H1 (cell line): ENCODE measurements at regions not wholly inside any gene's neighbourhood (a gene's known extent, or its start where the extent isn't known, plus 50 kb on each side); places are given as distances from the start of the nearest gene placed in this dataset.

Source experiments
- CTCF ChIA-PET: fragments of 300-600 bp; sonication (Branson Sonifier 250); formaldehyde crosslinking; loops from one replicate; lab custom pipeline; 2021; ENCODE audit not compliant: partially characterized antibody; lab: Charles Lee
- POLR2A ChIA-PET: fragments of 300-600 bp; sonication (Branson Sonifier 250); formaldehyde crosslinking; loops from one replicate; lab custom pipeline; 2021; ENCODE audit warnings: inconsistent platforms; ENCODE audit not compliant: partially characterized antibody; lab: Charles Lee
- DNase-seq, 2 experiments: peaks; one replicate each; pipeline versions ENCODE4 v3.0.0 to v3.0.0-alpha.2; 2010 to 2022; ENCODE audit warnings: low spot score in 2 of 2, low read depth in 1 of 2, mixed read lengths in 1 of 2
- FAIRE-seq: peaks from 2 replicates; lab custom pipeline; 2011; peaks lifted over from hg19 to GRCh38; lab: Jason Lieb, UNC
- H2AFZ ChIP-seq: 2 replicates; pipeline ENCODE4 v1.8.1; 2012; ENCODE audit warnings: low read length, inconsistent platforms
- H2AK5ac ChIP-seq: 2 replicates; pipeline ENCODE4 v1.6.1; 2013; ENCODE audit warnings: low read depth, low read length
- H2BK120ac ChIP-seq: replicated peaks from 2 replicates; pipeline ENCODE3; 2013; ENCODE audit warnings: low read depth, low read length, inconsistent platforms
- H2BK12ac ChIP-seq: 2 replicates; pipeline ENCODE4 v1.6.1; 2013; ENCODE audit warnings: low read depth, low read length
- H2BK15ac ChIP-seq: 2 replicates; pipeline ENCODE4 v1.6.1; 2013; ENCODE audit warnings: low read length
- H2BK20ac ChIP-seq: 2 replicates; pipeline ENCODE4 v1.6.1; 2013; ENCODE audit warnings: low read length
- H2BK5ac ChIP-seq: 2 replicates; pipeline ENCODE4 v1.6.1; 2013; ENCODE audit warnings: low read depth, low read length
- H3K14ac ChIP-seq: 2 replicates; pipeline ENCODE4 v1.6.1; 2013; ENCODE audit warnings: inconsistent platforms; ENCODE audit not compliant: insufficient read length
- H3K18ac ChIP-seq: 2 replicates; pipeline ENCODE4 v1.6.1; 2013; ENCODE audit warnings: low read length; ENCODE audit errors: extremely low read depth
- H3K23ac ChIP-seq: 2 replicates; pipeline ENCODE4 v1.6.1; 2013; ENCODE audit warnings: inconsistent platforms; ENCODE audit not compliant: insufficient read length
- H3K23me2 ChIP-seq: 2 replicates; pipeline ENCODE4 v1.6.1; 2013; ENCODE audit warnings: low read depth, low read length
- H3K27ac ChIP-seq: 2 replicates; pipeline ENCODE4 v1.6.1; 2011; ENCODE audit warnings: low read depth, low read length, inconsistent platforms
- H3K27me3 ChIP-seq, 4 experiments: replicated peaks in 1 of 4; 1 replicate in 1 of 4; 2 replicates in 3 of 4; pipeline versions ENCODE4 v1.6.1 to v1.8.1; 2011 to 2013; ENCODE audit warnings: low read length in 3 of 4, mild to moderate bottlenecking in 3 of 4, inconsistent platforms in 2 of 4, mixed read lengths in 2 of 4, moderate library complexity in 1 of 4; ENCODE audit not compliant: control insufficient read depth in 3 of 4, insufficient read depth in 3 of 4; ENCODE audit errors: extremely low read depth in 1 of 4
- H3K36me3 ChIP-seq, 4 experiments: 2 replicates each; pipeline versions ENCODE4 v1.6.1 to v1.8.1; 2011 to 2013; ENCODE audit warnings: mild to moderate bottlenecking in 4 of 4, low read length in 3 of 4, moderate library complexity in 2 of 4, control low read depth in 1 of 4, inconsistent platforms in 1 of 4; ENCODE audit not compliant: insufficient read depth in 4 of 4, control insufficient read depth in 2 of 4
- H3K4ac ChIP-seq: replicated peaks from 2 replicates; pipeline ENCODE3; 2013; ENCODE audit warnings: low read length, low read depth, mixed read lengths, inconsistent platforms; ENCODE audit not compliant: insufficient read length
- H3K4me1 ChIP-seq, 4 experiments: replicated peaks in 1 of 4; 1 replicate in 1 of 4; 2 replicates in 3 of 4; pipeline versions ENCODE4 v1.6.1 to v1.8.1; 2011 to 2013; ENCODE audit warnings: low read length in 3 of 4, inconsistent platforms in 2 of 4, mixed read lengths in 1 of 4; ENCODE audit not compliant: insufficient read depth in 4 of 4, control insufficient read depth in 3 of 4
- H3K4me2 ChIP-seq, 2 experiments: 2 replicates each; pipeline versions ENCODE4 v1.6.1 to v1.8.1; 2011 to 2013; ENCODE audit warnings: low read depth in 2 of 2, low read length in 2 of 2, control low read depth in 1 of 2, inconsistent platforms in 1 of 2, mild to moderate bottlenecking in 1 of 2; ENCODE audit not compliant: insufficient read depth in 1 of 2
- H3K4me3 ChIP-seq, 4 experiments: fragments of 200-600, 300-600 bp in 1 of 4; sonication (generic), shearing (Covaris generic), sonication (Bioruptor Twin) in 1 of 4; 2 replicates each; pipeline versions ENCODE4 v1.5.1 to v1.8.1; 2011 to 2016; ENCODE audit warnings: low read length in 4 of 4, low read depth in 3 of 4, control low read depth in 2 of 4, inconsistent platforms in 2 of 4, mild to moderate bottlenecking in 2 of 4, mixed read lengths in 1 of 4, moderate library complexity in 1 of 4; ENCODE audit not compliant: insufficient read depth in 2 of 4; ENCODE audit errors: extremely low read depth in 1 of 4
- H3K56ac ChIP-seq: replicated peaks from 2 replicates; pipeline ENCODE3; 2013; ENCODE audit warnings: low read depth, mild to moderate bottlenecking, mixed read lengths, low read length, inconsistent platforms; ENCODE audit not compliant: insufficient read length
- H3K79me1 ChIP-seq: 2 replicates; pipeline ENCODE4 v1.6.1; 2013; ENCODE audit warnings: low read depth, low read length, control low read depth
- H3K79me2 ChIP-seq, 2 experiments: 2 replicates each; pipeline versions ENCODE4 v1.6.1 to v1.8.1; 2012 to 2013; ENCODE audit warnings: low read length in 2 of 2, mild to moderate bottlenecking in 2 of 2, inconsistent platforms in 1 of 2; ENCODE audit not compliant: insufficient read depth in 2 of 2, control insufficient read depth in 1 of 2
- H3K9ac ChIP-seq, 4 experiments: replicated peaks in 1 of 4; 1 replicate in 1 of 4; 2 replicates in 3 of 4; pipeline versions ENCODE4 v1.6.1 to v1.8.1; 2011 to 2013; ENCODE audit warnings: low read depth in 3 of 4, low read length in 3 of 4, control low read depth in 2 of 4, mild to moderate bottlenecking in 2 of 4, moderate library complexity in 2 of 4, inconsistent platforms in 1 of 4; ENCODE audit errors: extremely low read depth in 1 of 4
- H3K9me3 ChIP-seq, 2 experiments: 2 replicates each; pipeline versions ENCODE4 v1.6.1 to v1.8.1; 2012 to 2013; ENCODE audit warnings: mild to moderate bottlenecking in 2 of 2, moderate library complexity in 2 of 2, control low read depth in 1 of 2, inconsistent platforms in 1 of 2, low read depth in 1 of 2, low read length in 1 of 2, mixed read lengths in 1 of 2; ENCODE audit not compliant: insufficient read depth in 2 of 2
- H4K20me1 ChIP-seq, 2 experiments: replicated peaks in 1 of 2; 2 replicates each; pipeline versions ENCODE3 to v1.8.1; 2011 to 2013; ENCODE audit warnings: inconsistent platforms in 2 of 2, low read length in 2 of 2, mild to moderate bottlenecking in 1 of 2; ENCODE audit not compliant: insufficient read depth in 2 of 2, control insufficient read depth in 1 of 2
- H4K5ac ChIP-seq: 2 replicates; pipeline ENCODE4 v1.6.1; 2013; ENCODE audit warnings: low read length, low read depth, mixed read lengths, inconsistent platforms; ENCODE audit not compliant: insufficient read length
- H4K8ac ChIP-seq: 2 replicates; pipeline ENCODE4 v1.8.0; 2013; ENCODE audit warnings: mild to moderate bottlenecking, moderate library complexity, low read length, inconsistent platforms; ENCODE audit not compliant: insufficient read depth; ENCODE audit errors: extremely low read depth
- H4K91ac ChIP-seq: replicated peaks from 2 replicates; pipeline ENCODE3; 2013; ENCODE audit warnings: low read length, mixed read lengths, inconsistent platforms; ENCODE audit not compliant: insufficient read length
- NANOG ChIP-seq: IDR thresholded peaks from 2 replicates; pipeline ENCODE4 v1.6.1; 2011; ENCODE audit warnings: low read length, low read depth, mild to moderate bottlenecking, inconsistent platforms; ENCODE audit not compliant: insufficient read depth, poor library complexity, severe bottlenecking
- PHF8 ChIP-seq: fragments of 200-600 bp; sonication (generic); conservative IDR thresholded peaks from 2 replicates; pipeline ENCODE4 v1.7.1; 2012; ENCODE audit warnings: low read depth, mild to moderate bottlenecking, inconsistent platforms, low read length, moderate library complexity
- POLR2A ChIP-seq, 2 experiments: IDR thresholded peaks; 1 replicate in 1 of 2; 2 replicates in 1 of 2; pipeline ENCODE4 v1.6.1; 2011; ENCODE audit warnings: low read depth in 2 of 2, low read length in 2 of 2, mild to moderate bottlenecking in 2 of 2; ENCODE audit errors: control extremely low read depth in 1 of 2
- RXRA ChIP-seq: IDR thresholded peaks from 2 replicates; pipeline ENCODE4 v1.6.1; 2011; ENCODE audit warnings: low read depth, mild to moderate bottlenecking, low read length, moderate library complexity; ENCODE audit not compliant: insufficient read depth
- SUZ12 ChIP-seq: fragments of 200-600 bp; sonication (generic); IDR thresholded peaks from 2 replicates; pipeline ENCODE4 v1.6.1; 2012; ENCODE audit warnings: mild to moderate bottlenecking, inconsistent platforms, low read length, moderate library complexity, mixed read lengths
- YY1 ChIP-seq: IDR thresholded peaks from 2 replicates; pipeline ENCODE4 v1.6.1; 2011; ENCODE audit warnings: low read depth, mild to moderate bottlenecking, low read length
- WGBS, 2 experiments: shearing (Covaris generic) in 1 of 2; methylation state at CpG; one replicate each; pipeline versions ENCODE4 v1.1.6 to v1.1.7; 2013 to 2015; ENCODE audit warnings: low lambda C conversion rate in 2 of 2, mixed read lengths in 2 of 2, inconsistent platforms in 1 of 2, low coverage in 1 of 2, missing lambda C conversion rate in 1 of 2; ENCODE audit not compliant: insufficient replicate concordance in 2 of 2, insufficient coverage in 1 of 2, insufficient read length in 1 of 2; ENCODE audit errors: extremely low coverage in 1 of 2, missing lambda C conversion rate in 1 of 2; 5-methylcytosine and 5-hydroxymethylcytosine counted together

DNA sequence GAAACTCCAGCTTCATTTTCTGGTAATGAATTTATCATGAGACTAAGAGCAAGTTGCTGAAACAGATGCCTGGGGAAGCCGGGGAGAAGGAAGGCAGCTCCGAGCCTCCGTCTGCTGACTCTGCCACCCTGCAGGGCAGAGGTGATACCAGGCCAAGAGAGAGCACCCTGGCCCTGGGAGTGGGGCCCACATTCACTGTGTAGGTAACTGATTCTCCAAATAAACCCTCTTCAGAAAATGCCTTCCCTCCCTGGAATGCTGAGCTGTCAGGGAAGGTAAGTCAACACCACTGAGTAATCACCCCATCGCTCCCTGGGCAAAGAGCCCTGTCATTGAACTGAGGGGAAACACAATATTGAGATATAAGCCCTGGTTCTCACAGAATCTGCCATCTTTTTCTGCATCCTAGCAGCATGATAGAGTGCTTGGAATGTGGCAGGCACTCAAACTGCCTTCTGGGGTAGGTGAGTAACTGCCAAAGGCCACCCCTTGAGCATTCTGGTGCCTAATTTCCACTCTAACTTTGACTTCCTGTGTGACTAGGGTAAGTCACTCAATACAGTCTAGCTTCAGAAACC lies 147.6 kb downstream of the SPATA19 start:
- no peak overlapping the region for H2AFZ ChIP-seq
- no peak overlapping the region for H3K4ac ChIP-seq
- FAIRE-seq, result no peak
- H2BK5ac ChIP-seq, result no peak overlapping the region
- no peak overlapping the region for H2AK5ac ChIP-seq
- no peaks in the 10 kb centered on the region for H3K79me1 ChIP-seq
- H2BK12ac ChIP-seq, result no peak overlapping the region
- H4K20me1 ChIP-seq, result no peaks in the 10 kb centered on the region
- no peaks in the 10 kb centered on the region; the same call in 1 of the 2 replicates for H3K23me2 ChIP-seq
- H2BK15ac ChIP-seq, result no peak overlapping the region
- WGBS, 2 experiments, result 93% methylated on average over 4 of the region's 4 CpGs; no CpG with 5 or more reads in 1 of the 2 experiments
- DNase-seq, result peak in 1 of 2 experiments; percentile 27
- no peak overlapping the region for H3K56ac ChIP-seq
- no peak overlapping the region for H3K9ac ChIP-seq
- H4K91ac ChIP-seq, result no peak overlapping the region
- no peak overlapping the region for H4K8ac ChIP-seq
- H3K4me3 ChIP-seq, result no peak overlapping the region
- no peaks in the 10 kb centered on the region for H3K27me3 ChIP-seq
- ChIA-PET POLR2A (no interaction called here), CTCF (interaction anchor here (0.9 to 1.3 kb wide), 4 partner anchors 13 to 138 kb away, joined by 3 to 4 read pairs (median 4); no protein-coding TSS in a partner anchor)
- H4K5ac ChIP-seq, result no peak overlapping the region
- TF ChIP-seq POLR2A (IDR thresholded peaks at IDR 0.05; ENCODE audit: control extremely low read depth in 1 of 2, low read depth in 2 of 2, low read length in 2 of 2) (no peak), NANOG (no peak), PHF8 (no peak), SUZ12 (no peak), YY1 (no peak), RXRA (no peak)
- no peak overlapping the region for H3K14ac ChIP-seq
- H3K9me3 ChIP-seq, result 0 out of 4 replicates have a peak, but pooled peaks cover 0 to 2% of the 10 kb centered on the region in 2 experiments
- no peak overlapping the region for H3K23ac ChIP-seq
- H3K79me2 ChIP-seq, result no peaks in the 10 kb centered on the region
- H3K18ac ChIP-seq, result no peak overlapping the region
- H3K36me3 ChIP-seq, result no peaks in the 10 kb centered on the region
- no peak overlapping the region for H2BK120ac ChIP-seq
- H3K4me2 ChIP-seq, result no peak overlapping the region
- no peak overlapping the region for H2BK20ac ChIP-seq
- H3K4me1 ChIP-seq, result peaks cover 0 to 3% (median 0%) of the 10 kb centered on the region in 4 experiments; a peak in 1 of 7 replicates
- H3K27ac ChIP-seq, result no peak overlapping the region
